H1 (cell line): ENCODE measurements at regions not wholly inside any gene's neighbourhood (a gene's known extent, or its start where the extent isn't known, plus 50 kb on each side); places are given as distances from the start of the nearest gene placed in this dataset.

ENCODE experiments used
- BRCA1 ChIP-seq: IDR thresholded peaks from 2 replicates; pipeline ENCODE4 v1.6.1; 2012; ENCODE audit warnings: low read depth, low read length, improper control_type of control experiment
- CHD7 ChIP-seq: fragments of 300-600 bp; sonication (generic); IDR thresholded peaks from 2 replicates; pipeline ENCODE4 v1.7.1; 2012; ENCODE audit warnings: low read length, moderate library complexity, mild to moderate bottlenecking, inconsistent platforms; ENCODE audit not compliant: insufficient replicate concordance
- CTCF ChIP-seq, 3 experiments: IDR thresholded peaks; 1 replicate in 2 of 3; 2 replicates in 1 of 3; pipeline versions ENCODE4 v1.5.1 to v1.6.1; 2011; ENCODE audit warnings: low read length in 3 of 3, mild to moderate bottlenecking in 3 of 3, inconsistent platforms in 2 of 3, low read depth in 1 of 3, moderate library complexity in 1 of 3; ENCODE audit not compliant: insufficient read depth in 1 of 3; ENCODE audit errors: control extremely low read depth in 1 of 3
- GTF2F1 ChIP-seq: IDR thresholded peaks from 2 replicates; pipeline ENCODE4 v1.6.1; 2012; ENCODE audit warnings: low read depth, low read length, improper control_type of control experiment, borderline replicate concordance
- KDM5A ChIP-seq: fragments of 200-600 bp; IDR thresholded peaks from 2 replicates; pipeline ENCODE4 v1.7.1; 2012; ENCODE audit warnings: mild to moderate bottlenecking, low read length, inconsistent platforms, mixed read lengths

- no peak for TF ChIP-seq CHD7
- no peak for TF ChIP-seq GTF2F1
- TF ChIP-seq KDM5A: no peak
- no peak for TF ChIP-seq CTCF (IDR thresholded peaks at IDR 0.05; ENCODE audit: control extremely low read depth in 1 of 3, insufficient read depth in 1 of 3, low read depth in 1 of 3, low read length in 3 of 3)
- no peak for TF ChIP-seq BRCA1
Observed at GRCh38 chr15:77552066-77552465, 80.6 kb downstream of the LINGO1 start (continued).
